Prostate gland (tissue), 2 donors: ENCODE measurements at regions not wholly inside any gene's neighbourhood (a gene's known extent, or its start where the extent isn't known, plus 50 kb on each side); places are given as distances from the start of the nearest gene placed in this dataset.

Experiments used
- POLR2AphosphoS5 ChIP-seq: sonication (generic); formaldehyde crosslinking; IDR thresholded peaks from one replicate; pipeline ENCODE4 v1.6.1; 2017; ENCODE audit warnings: antibody characterized with exemption
- TF ChIP-seq, protein P1 (sequence below), 4 experiments: fragments of 200-600 bp in 2 of 4; fragments of 450-650 bp in 2 of 4; sonication (generic) in 2 of 4; IDR thresholded peaks; 1 replicate in 3 of 4; 2 replicates in 1 of 4; pipeline ENCODE4 v1.5.1; 2016 to 2019; ENCODE audit warnings: antibody characterized with exemption in 4 of 4, mild to moderate bottlenecking in 2 of 4, moderate library complexity in 2 of 4

- TF ChIP-seq, protein P1, sequence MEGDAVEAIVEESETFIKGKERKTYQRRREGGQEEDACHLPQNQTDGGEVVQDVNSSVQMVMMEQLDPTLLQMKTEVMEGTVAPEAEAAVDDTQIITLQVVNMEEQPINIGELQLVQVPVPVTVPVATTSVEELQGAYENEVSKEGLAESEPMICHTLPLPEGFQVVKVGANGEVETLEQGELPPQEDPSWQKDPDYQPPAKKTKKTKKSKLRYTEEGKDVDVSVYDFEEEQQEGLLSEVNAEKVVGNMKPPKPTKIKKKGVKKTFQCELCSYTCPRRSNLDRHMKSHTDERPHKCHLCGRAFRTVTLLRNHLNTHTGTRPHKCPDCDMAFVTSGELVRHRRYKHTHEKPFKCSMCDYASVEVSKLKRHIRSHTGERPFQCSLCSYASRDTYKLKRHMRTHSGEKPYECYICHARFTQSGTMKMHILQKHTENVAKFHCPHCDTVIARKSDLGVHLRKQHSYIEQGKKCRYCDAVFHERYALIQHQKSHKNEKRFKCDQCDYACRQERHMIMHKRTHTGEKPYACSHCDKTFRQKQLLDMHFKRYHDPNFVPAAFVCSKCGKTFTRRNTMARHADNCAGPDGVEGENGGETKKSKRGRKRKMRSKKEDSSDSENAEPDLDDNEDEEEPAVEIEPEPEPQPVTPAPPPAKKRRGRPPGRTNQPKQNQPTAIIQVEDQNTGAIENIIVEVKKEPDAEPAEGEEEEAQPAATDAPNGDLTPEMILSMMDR (IDR thresholded peaks at IDR 0.05): no peak
- TF ChIP-seq POLR2AphosphoS5: no peak
These were observed 927.0 kb downstream of the UQCRFS1 start for GRCh38 chr19:28285917-28286316.
